ENCODE measurements at regions not wholly inside any gene's neighbourhood (a gene's known extent, or its start where the extent isn't known, plus 50 kb on each side); places are given as distances from the start of the nearest gene placed in this dataset.
"Not testable (repeated sequence)": the region's sequence is repeated elsewhere in the genome, so short reads cannot be mapped to it uniquely, and the experiment has no call there.

DNA sequence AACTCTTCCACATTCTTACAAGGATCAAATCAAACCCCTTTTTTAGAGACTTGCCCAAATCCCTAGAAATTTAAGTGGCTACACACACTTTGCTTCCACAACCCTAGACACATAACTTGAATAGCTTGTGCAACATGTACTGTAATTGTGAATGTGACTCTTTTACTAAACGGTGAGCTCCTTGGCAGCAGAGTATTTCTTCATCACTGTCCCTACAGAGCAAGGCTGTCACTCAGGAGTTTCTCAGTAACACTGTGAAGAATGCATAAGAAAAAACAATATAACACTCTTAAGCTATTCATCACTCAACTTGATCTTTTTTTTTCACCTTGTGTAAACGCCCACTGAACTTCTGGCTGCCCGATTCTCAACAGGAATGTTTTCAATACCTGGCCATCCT lies 53.8 kb upstream of the ADAMTS18 start:
- no peak for DNase-seq (ENCODE audit: low read depth)

DNA sequence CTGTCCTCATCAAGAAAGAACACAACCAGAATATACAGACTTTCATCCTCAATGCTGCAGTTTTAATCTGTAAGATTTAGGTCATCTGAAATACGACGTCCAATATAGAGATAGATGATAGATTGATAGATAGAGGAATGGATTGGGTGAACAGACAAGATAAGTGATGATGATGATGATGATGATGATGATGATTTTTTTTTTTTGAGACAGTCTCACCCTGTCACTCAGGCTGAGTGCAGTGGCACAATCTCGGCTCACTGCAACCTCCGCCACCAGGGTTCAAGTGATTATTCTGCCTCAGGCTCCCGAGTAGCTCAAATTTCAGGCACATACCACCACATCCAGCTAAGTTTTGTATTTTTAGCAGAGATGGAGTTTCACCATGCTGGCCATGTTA lies 56.3 kb upstream of the ADAMTS18 start:
- DNase-seq (ENCODE audit: low read depth): no peak

DNA sequence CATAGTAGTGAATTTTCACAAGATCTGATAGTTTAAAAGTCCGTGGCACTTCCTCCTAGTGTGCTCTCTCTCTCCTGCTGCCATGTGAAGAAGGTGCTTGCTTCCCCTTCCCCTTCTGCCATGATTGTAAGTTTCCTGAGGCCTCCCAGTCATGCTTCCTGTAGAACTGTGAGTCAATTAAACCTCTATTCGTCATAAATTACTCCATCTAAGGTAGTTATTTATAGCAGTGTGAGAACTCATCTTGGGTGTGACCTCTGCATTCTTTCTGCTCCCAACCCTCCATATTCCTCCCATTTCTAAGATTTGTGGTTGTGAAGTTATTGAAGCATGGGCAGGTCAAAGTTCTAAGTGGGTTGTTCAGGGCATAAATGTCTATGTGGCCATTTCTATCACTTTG lies 62.1 kb upstream of the ADAMTS18 start:
- DNase-seq (ENCODE audit: low read depth): no peak

DNA sequence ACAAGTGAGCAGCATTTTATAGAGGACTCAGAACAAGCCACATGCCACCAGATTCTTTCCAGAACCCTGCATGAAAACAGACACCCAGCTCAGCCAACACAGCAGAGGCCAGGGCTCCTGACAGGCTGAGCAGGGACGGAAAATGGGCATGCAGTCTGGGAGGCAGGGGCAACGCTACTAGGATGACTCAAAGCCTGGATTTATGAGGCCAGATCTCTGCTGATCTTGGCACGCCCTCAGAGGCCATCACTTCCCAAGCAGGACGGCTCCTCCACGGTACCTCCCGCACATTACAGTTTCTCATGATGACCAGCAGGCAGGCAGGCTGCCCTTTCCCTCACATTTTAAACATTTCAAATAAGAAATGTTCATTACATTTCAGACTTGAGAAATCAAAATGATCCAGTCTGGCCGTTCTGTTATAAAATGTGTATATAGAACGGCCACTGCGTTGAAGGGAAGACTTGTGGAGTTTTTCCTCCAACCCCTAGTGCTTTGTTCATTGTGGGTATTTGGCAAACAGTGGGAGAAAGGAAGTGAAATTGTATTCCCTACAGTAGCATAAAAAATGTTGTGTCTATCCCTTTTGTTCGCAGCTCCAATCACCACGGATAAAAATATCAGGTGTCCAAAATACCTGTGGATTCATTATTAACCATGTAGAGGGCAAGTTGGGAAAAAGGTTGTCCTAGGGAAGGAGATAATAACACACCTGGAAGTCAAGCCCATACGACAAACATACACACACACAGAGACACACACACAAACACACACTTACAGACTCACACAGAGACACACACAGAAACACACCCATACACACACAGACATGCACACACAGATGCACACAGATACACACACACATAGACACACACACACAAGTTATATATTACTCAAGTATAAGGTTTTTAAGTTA lies 64.8 kb upstream of the ADAMTS18 start:
- DNase-seq (ENCODE audit: low read depth): peak; percentile 33

DNA sequence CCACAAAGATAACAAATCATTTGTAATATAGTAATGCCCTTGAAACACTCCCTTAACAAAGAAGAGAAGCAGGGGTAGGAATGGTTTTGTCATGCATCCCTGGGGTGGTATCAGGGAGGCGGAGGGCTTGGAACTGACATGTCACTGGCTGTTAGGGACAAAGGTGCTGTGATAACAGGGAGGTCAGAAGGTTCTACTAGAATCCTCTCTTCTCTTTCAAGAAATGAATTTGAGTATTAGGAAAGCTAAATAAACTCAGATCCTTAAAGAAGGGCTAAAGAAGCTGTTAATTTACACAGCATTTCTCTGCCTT lies 65.4 kb upstream of the ADAMTS18 start:
- no peak for DNase-seq (ENCODE audit: low read depth)

DNA sequence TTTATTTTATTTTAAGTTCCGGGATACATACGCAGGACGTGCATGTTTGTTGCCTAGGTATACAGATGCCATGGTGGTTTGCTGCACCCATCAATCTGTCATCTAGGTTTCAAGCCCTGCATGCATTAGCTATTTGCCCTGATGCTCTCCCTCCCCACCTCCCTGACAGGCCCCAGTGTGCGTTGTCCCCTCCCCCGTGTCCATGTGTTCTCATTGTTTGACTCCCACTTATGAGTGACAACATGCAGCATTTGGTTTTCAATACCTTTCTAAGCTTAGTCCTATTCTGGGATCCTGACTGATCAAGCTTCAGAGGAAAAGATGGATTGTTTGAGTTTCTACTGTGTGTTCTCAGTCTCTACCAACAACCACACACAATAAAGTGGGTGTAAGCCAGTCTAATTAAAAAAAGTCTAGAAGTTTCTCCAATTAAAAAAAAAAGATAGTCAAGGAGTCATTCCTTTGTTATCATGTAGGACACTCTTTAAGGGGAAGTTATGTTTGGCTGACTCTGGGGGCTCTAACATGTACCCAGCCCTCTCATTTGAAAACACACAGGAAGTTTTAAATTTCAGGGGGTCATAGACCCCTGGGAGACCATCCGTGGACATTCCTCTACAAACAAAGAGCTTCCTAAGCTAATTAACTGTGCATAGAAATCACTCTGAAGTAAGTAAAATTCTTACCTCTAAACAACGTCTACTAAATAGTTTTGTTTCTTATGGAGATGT lies 66.3 kb upstream of the ADAMTS18 start:
- no peak for DNase-seq (ENCODE audit: low read depth)

DNA sequence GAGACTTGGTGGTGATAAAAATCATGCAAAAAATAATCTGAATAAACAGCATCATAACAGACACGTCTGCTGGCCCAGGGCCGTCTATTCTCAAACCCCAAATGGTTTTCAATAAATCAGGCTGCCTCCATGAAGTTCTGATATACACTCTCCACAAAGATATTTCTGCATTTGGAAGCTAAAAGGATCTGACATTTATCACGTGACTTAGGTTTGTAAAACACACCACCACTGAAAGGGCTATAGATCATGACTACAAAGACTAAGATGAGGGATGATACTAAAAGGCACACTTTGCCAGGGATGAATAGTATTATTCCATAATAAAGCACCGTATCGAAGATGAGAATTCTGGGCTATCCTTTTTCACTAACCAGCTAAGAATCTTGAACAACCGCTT lies 67.6 kb upstream of the ADAMTS18 start:
- DNase-seq (ENCODE audit: low read depth): no peak

DNA sequence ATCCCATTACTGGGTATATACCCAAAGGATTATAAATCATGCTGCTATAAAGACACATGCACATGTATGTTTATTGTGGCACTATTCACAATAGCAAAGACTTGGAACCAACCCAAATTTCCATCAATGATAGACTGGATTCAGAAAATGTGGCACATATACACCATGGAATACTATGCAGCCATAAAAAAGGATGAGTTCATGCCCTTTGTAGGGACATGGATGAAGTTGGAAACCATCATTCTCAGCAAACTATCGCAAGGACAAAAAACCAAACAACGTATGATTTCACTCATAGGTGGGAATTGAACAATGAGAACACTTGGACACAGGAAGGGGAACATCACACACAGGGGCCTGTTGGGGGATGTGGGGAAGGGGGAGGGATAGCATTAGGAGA lies 71.7 kb upstream of the ADAMTS18 start:
- DNase-seq (ENCODE audit: low read depth): not testable (repeated sequence)

DNA sequence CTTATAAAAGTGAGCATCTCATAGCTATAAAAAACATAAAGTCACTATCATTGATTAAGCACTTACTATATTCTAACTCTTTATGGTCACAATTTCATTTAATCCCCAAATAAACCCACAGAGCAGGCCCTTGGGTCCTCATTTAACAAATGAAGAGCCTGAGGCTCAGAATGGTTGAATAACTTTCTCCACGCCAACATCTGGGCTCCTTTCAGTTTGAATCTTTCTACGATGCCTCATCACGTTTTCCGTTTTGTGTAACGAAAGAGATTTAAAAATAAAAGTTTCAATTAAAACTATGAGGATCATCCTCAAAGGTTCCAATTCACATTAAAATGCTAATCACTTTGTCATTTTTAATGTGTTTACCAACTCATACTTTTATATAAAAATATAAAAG lies 74.2 kb upstream of the ADAMTS18 start:
- DNase-seq (ENCODE audit: low read depth): no peak

DNA sequence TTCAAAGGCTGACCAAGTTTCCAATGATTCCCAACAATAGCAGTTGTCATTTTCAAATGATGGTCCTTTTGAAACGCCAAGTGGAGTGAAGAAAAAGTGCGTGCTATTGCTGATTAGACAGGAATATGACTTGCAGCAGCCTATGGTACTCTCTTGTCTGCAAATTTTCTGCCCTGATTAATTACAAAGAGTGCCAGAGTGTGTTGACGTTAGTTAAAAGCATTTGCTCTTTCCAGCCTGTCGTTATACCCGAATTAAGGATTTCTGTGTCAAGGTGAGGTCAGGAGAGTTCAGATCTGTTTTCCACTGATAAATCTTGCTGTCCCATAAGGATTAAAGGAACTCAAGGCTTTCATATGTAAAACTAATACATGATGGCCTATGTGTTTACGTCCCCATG lies 75.0 kb upstream of the ADAMTS18 start:
- no peak for DNase-seq (ENCODE audit: low read depth)

DNA sequence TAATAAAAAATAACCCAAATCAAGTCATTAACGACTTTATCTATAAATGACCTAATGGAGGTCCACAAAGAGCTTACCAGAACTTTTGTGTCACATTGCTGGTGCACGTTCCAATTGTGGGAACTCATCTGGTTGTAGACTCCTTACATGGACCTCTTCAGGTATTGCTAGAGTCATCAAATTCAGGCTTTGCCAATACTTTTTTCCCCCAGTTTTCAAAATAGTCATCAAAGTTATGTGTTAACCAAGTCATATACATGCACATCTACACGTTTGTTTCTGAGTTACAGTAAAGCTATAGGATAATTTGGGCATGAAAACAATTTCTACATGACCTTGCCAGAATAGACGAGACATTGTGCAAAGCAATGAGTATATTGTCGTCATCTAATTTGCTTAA lies 76.2 kb upstream of the ADAMTS18 start:
- DNase-seq (ENCODE audit: low read depth): no peak

DNA sequence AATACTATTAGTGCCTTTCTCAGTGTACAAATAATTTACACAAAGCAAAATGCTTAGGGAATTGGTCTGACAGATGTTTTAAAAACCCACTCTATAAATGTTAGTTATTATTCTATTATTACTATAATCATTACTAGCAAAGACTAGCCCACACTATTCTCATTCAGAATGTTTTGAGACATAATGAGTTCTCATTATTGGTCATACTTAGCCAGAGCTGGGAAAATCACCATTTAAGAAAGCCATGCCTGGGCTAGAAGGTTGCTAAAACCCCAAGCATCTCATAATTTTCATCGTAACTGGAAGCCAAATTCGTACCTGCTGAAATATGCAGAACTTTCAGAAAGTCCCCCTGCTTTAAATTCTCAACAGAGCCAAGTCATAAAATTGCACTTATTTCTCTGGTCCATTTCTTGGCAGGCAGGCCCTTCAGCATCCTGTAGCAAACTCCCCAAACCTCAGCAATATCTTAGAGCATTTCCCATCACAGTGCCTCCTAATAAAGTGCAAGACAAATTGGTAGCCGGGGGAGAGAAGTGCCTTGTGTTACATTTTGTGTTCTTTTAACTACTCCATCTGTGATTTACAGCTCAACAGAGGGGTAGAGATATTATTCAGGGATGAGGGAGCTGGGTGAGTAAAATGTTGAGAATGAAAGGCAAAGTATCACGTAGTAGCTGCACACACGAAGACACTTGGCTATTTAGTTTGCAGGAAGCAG lies 79.8 kb upstream of the ADAMTS18 start:
- DNase-seq (ENCODE audit: low read depth): no peak

DNA sequence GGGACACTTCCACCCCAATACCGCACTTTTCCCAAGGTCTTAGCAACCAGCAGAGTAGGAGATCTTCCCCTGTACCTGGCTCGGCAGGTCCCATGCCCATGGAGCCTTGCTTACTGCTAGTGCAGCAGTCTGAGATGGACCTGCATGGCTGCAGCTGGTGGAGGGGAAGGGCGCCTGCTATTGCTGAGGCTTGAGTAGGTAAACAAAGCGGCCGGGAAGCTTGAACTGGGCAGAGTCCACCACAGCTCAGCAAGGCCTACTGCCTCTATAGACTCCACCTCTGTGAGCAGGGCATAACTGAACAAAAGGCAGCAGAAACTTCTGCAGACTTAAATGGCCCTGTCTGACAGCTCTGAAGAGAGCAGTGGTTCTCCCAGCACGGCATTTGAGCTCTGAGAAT lies 90.4 kb upstream of the ADAMTS18 start:
- DNase-seq (ENCODE audit: low read depth): not testable (repeated sequence)

DNA sequence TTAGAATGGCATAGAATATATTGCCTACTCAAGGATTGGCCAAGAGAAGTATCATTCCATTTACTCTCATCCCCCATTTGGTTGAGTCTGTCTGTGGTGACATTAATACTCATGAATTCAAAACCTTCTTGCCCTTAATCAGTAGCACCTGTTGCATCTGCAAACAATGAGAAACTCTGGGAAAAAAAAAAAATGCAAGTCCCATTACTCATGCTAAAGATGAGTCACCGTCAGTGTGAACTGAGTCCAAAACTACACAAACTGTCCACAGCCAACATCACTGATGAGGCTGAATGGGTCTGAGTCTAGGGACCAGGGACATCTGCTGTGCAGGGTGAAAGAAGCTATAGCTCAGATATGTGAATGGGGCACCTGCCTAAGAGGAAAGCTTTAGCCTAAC lies 96.9 kb upstream of the ADAMTS18 start:
- peak; percentile 78 for DNase-seq (ENCODE audit: low read depth)

DNA sequence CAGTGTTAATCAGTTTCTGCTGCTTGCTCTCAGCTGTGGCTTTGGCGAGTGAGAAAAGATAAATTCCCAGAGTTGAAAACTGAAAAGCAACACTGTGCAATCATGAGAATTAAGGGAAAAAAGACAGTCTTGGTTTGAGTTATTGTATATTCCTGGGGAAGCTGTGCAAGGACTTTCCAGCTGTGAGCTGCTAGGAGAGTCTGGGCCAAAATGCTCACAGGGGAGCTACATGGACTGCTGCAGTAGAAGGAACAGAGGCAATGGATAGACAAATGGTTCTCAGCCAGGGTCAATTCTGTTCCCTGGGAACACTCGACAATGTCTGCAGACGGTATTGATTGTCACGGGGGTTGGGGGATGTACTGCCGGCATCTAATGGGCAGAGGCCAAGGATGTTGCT lies 102.0 kb upstream of the ADAMTS18 start:
- DNase-seq (ENCODE audit: low read depth): no peak

DNA sequence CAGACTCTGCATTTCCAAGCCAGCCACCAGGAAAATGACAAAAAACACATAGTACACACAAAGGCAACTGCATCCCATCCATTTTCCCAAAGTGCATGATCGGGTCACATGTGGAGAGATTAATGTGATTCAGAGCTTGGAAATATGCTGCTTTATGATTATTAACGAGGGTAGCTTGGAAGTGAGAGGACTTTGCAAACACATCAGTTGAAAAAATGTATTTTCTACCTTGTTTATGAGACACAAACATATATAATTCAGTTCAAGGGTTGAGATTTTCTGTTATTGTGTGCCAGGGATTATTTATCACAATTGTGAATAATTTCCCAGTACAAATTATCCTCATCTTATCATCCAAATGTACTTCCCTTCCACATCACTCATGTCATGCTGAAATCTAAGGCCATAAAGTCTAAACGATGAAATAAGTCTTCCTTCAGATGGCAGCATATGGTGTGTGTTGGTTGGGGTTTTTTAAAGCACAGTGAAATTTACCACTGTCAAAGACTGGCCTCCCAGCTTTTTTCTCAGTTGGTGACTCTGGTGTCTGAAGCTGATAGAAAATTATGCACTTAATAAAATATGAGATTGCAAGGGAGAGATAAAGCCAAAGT lies 104.7 kb upstream of the ADAMTS18 start:
- no peak for DNase-seq (ENCODE audit: low read depth)

DNA sequence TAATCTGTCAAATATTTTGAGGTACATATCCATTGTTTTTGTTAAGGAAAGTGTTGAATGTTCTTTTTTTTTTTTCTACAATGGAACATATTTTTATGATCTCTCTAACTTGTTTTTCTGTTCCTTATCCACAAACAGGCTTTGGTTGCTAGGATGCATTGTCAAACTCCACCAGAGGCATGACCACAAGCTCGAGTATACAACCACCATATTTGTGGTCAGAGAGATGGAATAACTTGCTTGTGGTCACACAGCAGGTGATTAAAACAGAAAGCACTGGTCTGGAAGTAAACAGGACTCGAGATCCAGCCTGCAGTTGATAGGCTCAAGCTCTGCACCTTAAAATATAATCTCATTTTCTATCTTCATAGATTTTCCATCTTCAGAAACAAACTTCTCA lies 105.8 kb upstream of the ADAMTS18 start:
- peak; percentile 24 for DNase-seq (ENCODE audit: low read depth)

DNA sequence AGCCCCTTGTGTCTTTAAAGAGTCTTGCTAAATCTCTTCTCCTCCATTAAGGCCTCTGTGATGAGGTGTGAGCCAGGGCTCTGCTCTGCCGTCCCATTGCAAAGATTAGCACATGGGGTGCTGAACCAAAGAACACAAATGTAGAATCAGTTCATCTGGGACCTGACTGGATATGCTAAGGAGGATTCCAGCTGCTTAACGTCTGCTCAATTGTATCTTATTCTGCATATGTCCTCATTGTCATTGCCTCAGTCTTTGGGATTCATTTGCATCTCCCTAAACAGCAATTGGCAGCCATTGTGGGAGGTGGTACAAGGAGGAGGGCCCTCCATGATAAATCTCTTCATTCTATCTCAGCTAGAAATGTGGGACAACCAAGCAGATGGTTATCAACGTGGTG lies 106.3 kb upstream of the ADAMTS18 start:
- DNase-seq (ENCODE audit: low read depth): no peak

DNA sequence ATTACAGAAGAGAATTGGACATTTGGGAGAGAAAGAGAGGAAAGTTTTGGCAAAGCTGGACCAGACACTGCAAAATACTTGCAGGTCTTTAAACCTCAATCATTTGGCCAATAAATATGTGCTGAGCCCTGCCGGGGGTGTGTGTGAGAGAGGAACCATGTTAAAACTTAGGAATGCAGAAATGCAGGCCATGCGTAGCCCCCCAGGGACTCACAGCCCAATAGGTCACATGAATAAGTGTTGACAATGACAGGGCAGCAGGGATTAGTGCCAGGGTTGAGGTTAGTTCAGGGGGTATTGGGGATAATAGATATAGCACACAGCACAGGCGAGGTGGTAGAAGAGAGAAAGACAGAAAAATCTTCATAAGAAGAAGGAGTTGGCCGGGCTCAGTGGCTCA lies 113.3 kb upstream of the ADAMTS18 start:
- no peak for DNase-seq (ENCODE audit: low read depth)

DNA sequence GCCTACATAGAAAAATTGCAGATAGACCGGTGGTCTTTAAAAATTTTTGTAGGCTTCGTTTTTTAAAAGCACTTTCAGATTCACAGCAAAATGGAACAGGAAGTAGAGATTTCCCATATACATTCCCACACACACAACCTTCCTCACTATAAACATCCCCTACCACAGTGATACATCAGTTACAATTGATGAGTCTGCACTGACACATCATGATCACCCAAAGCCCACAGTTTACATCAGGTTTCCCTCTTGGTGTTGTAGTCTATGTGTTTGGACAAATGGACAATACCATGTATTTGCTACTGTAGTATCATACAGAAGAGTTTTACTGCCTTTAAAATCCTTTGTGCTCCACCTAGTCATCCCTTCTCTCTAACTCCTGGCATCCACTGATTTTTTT lies 113.9 kb upstream of the ADAMTS18 start:
- DNase-seq (ENCODE audit: low read depth): no peak

DNA sequence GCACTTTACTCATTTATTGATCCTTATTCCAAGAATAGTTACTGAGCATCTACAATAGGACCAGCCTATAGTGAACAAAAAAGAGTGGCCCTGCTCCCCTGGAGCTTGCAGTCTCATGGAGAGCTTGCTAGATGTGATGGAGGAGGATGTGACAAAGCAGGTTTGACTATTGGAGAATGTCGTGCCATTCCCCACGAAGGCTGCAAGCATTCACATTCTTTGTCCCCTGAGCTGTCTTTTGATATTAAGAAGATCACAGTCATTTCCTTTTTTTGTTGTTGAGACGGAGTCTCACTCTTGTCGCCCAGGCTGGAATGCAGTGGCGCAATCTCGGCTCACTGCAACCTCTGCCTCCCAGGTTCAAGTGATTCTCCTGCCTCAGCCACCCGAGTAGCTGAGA lies 115.0 kb upstream of the ADAMTS18 start:
- DNase-seq (ENCODE audit: low read depth): no peak

DNA sequence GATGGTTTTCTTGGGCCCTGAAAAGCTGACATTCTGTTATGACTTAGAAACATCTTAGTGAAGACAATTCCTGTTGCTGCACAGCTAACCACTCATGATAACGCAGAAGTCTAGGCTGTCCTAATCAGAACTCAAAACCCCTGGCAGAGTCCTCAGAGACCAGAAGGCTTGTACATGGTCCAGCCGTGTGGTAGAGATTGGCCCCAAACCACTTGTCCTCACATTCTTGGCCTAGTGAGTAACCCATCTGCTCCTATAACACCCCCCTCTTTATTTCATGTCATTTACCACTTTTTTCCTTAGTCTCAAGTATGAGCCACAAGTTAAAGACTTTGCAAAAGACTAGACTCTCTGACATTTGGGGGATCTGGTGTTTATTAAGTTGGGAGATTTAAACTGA lies 116.5 kb upstream of the ADAMTS18 start:
- no peak for DNase-seq (ENCODE audit: low read depth)
